Small intestine (tissue), 7 donors: ENCODE measurements at regions not wholly inside any gene's neighbourhood (a gene's known extent, or its start where the extent isn't known, plus 50 kb on each side); places are given as distances from the start of the nearest gene placed in this dataset.

Source experiments
- DNase-seq, 2 donors: peaks; one replicate each; pipeline versions ENCODE4 v3.0.0 to v3.0.0-alpha.2; 2013
- FAIRE-seq: peaks from 2 replicates; lab custom pipeline; 2012; peaks lifted over from hg19 to GRCh38; lab: Jason Lieb, UNC
- H3K27ac ChIP-seq, 3 donors: one replicate each; pipeline ENCODE4 v1.5.1; 2013; ENCODE audit warnings: low read length in 2 of 3, mild to moderate bottlenecking in 2 of 3, control low read depth in 1 of 3, inconsistent platforms in 1 of 3, low read depth in 1 of 3, moderate library complexity in 1 of 3
- H3K27me3 ChIP-seq, 3 donors: one replicate each; pipeline ENCODE4 v1.6.1; 2013; ENCODE audit warnings: low read length in 3 of 3, inconsistent platforms in 1 of 3; ENCODE audit not compliant: control insufficient read depth in 3 of 3, insufficient read depth in 3 of 3
- H3K36me3 ChIP-seq, 3 donors: one replicate each; pipeline ENCODE4 v1.6.1; 2013; ENCODE audit warnings: low read length in 3 of 3, inconsistent platforms in 1 of 3, low read depth in 1 of 3, mild to moderate bottlenecking in 1 of 3, moderate library complexity in 1 of 3; ENCODE audit not compliant: control insufficient read depth in 3 of 3, insufficient read depth in 2 of 3
- H3K4me1 ChIP-seq, 3 donors: one replicate each; pipeline ENCODE4 v1.6.1; 2013; ENCODE audit warnings: low read length in 2 of 3, inconsistent platforms in 1 of 3, low read depth in 1 of 3, mild to moderate bottlenecking in 1 of 3, moderate library complexity in 1 of 3; ENCODE audit not compliant: control insufficient read depth in 3 of 3, insufficient read depth in 2 of 3
- H3K4me3 ChIP-seq, 3 donors: one replicate each; pipeline ENCODE4 v1.5.1; 2013; ENCODE audit warnings: low read length in 3 of 3, control low read depth in 1 of 3, inconsistent platforms in 1 of 3, low read depth in 1 of 3, mild to moderate bottlenecking in 1 of 3, moderate library complexity in 1 of 3
- H3K9me3 ChIP-seq, 2 donors: one replicate each; pipeline ENCODE4 v1.6.1; 2013; ENCODE audit warnings: low read depth in 1 of 2, low read length in 1 of 2; ENCODE audit not compliant: control insufficient read depth in 2 of 2, insufficient read depth in 1 of 2
- WGBS, 3 donors: extraction: QIAGEN DNeasy Blood & Tissue Kit; methylation state at CpG; one replicate each; pipeline ENCODE4 v1.1.7; 2013; 5-methylcytosine and 5-hydroxymethylcytosine counted together
- donor health status: healthy with polysubstance abuse.
- donor health status: control.
- donor health status: control.
- donor health status: Bipolar disorder and iron deficiency.
- donor health status: healthy.

GRCh38 chr20:6509374-6509773 lies 258.1 kb upstream of the BMP2 start:
- Histone ChIP-seq H3K9me3 (no peaks in the 10 kb centered on the region), H3K4me1 (no peaks in the 10 kb centered on the region), H3K36me3 (no peaks in the 10 kb centered on the region), H3K27me3 (no peaks in the 10 kb centered on the region), H3K27ac (no peak overlapping the region), H3K4me3 (no peak overlapping the region)
- FAIRE-seq (no peak), DNase-seq (no peak)
- 46 to 67% (median 47%) methylated on average over 1 of the region's 1 CpG for WGBS, 3 donors

- DNase-seq (no peak), FAIRE-seq (no peak)
- Histone ChIP-seq H3K36me3 (no peaks in the 10 kb centered on the region), H3K9me3 (no peaks in the 10 kb centered on the region), H3K4me3 (no peak overlapping the region), H3K27me3 (no peaks in the 10 kb centered on the region), H3K4me1 (peaks cover 0 to 6% (median 0%) of the 10 kb centered on the region in 3 donors), H3K27ac (no peak overlapping the region)
- 54 to 62% (median 58%) methylated on average over 3 of the region's 3 CpGs for WGBS, 3 donors
Measured at GRCh38 chr20:6506906-6507305, 260.6 kb upstream of the BMP2 start.

GRCh38 chr20:6504826-6505225 lies 262.7 kb upstream of the BMP2 start:
- 77 to 85% (median 79%) methylated on average over 7 of the region's 7 CpGs for WGBS, 3 donors
- Histone ChIP-seq H3K4me3 (no peak overlapping the region), H3K27ac (no peak overlapping the region), H3K9me3 (no peaks in the 10 kb centered on the region), H3K4me1 (peaks cover 0 to 6% (median 0%) of the 10 kb centered on the region in 3 donors), H3K36me3 (no peaks in the 10 kb centered on the region), H3K27me3 (no peaks in the 10 kb centered on the region)
- DNase-seq (no peak), FAIRE-seq (no peak)

- DNase-seq, result no peak
- no peak overlapping the region for H3K27ac ChIP-seq
Measured at GRCh38 chr20:6504179-6504578, 263.3 kb upstream of the BMP2 start.

GRCh38 chr20:6502999-6503398 lies 264.5 kb upstream of the BMP2 start:
- 68 to 82% (median 72%) methylated on average over 2 of the region's 2 CpGs for WGBS, 3 donors
- H3K27ac ChIP-seq, result no peak overlapping the region
- peaks cover 0 to 6% (median 0%) of the 10 kb centered on the region in 3 donors for H3K4me1 ChIP-seq
- no peaks in the 10 kb centered on the region for H3K36me3 ChIP-seq
- FAIRE-seq (no peak), DNase-seq (no peak)
- no peaks in the 10 kb centered on the region for H3K9me3 ChIP-seq
- no peaks in the 10 kb centered on the region for H3K27me3 ChIP-seq
- no peak overlapping the region for H3K4me3 ChIP-seq

More at GRCh38 chr20:6504179-6504578, 263.3 kb upstream of the BMP2 start:
- Histone ChIP-seq H3K9me3 (no peaks in the 10 kb centered on the region), H3K36me3 (no peaks in the 10 kb centered on the region), H3K4me3 (no peak overlapping the region), H3K27me3 (no peaks in the 10 kb centered on the region), H3K4me1 (peaks cover 0 to 6% (median 0%) of the 10 kb centered on the region in 3 donors)
- no peak for FAIRE-seq
- 27 to 69% (median 35%) methylated on average over 2 of the region's 2 CpGs for WGBS, 3 donors

- no peaks in the 10 kb centered on the region for H3K27me3 ChIP-seq
- no peak overlapping the region for H3K4me3 ChIP-seq
- no peak for FAIRE-seq
- WGBS, 3 donors, result 83 to 90% (median 86%) methylated on average over 2 of the region's 2 CpGs
- no peak overlapping the region for H3K27ac ChIP-seq
- no peak for DNase-seq
- H3K4me1 ChIP-seq, result peaks cover 0 to 6% (median 0%) of the 10 kb centered on the region in 3 donors
- no peaks in the 10 kb centered on the region for H3K9me3 ChIP-seq
- no peaks in the 10 kb centered on the region for H3K36me3 ChIP-seq
Measured at GRCh38 chr20:6502219-6502618, 265.3 kb upstream of the BMP2 start.

GRCh38 chr20:6501061-6501460 lies 266.4 kb upstream of the BMP2 start:
- FAIRE-seq (no peak), DNase-seq (no peak)
- Histone ChIP-seq H3K27me3 (no peaks in the 10 kb centered on the region), H3K4me1 (peaks cover 0 to 8% (median 0%) of the 10 kb centered on the region in 3 donors), H3K4me3 (no peak overlapping the region), H3K36me3 (no peaks in the 10 kb centered on the region), H3K27ac (no peak overlapping the region), H3K9me3 (no peaks in the 10 kb centered on the region)
- WGBS, 3 donors, result 39 to 58% (median 52%) methylated on average over 1 of the region's 1 CpG

- H3K4me3 ChIP-seq, result no peak overlapping the region
- FAIRE-seq (no peak), DNase-seq (no peak)
- H3K9me3 ChIP-seq, result no peaks in the 10 kb centered on the region
- no peak overlapping the region for H3K27ac ChIP-seq
- peaks cover 0 to 16% (median 0%) of the 10 kb centered on the region in 3 donors for H3K4me1 ChIP-seq
- H3K36me3 ChIP-seq, result no peaks in the 10 kb centered on the region
- H3K27me3 ChIP-seq, result no peaks in the 10 kb centered on the region
Measured at GRCh38 chr20:6499566-6499965, 267.9 kb upstream of the BMP2 start.

- H3K27me3 ChIP-seq, result no peaks in the 10 kb centered on the region
- no peaks in the 10 kb centered on the region for H3K9me3 ChIP-seq
- H3K4me3 ChIP-seq, result no peak overlapping the region
- no peaks in the 10 kb centered on the region for H3K36me3 ChIP-seq
- FAIRE-seq, result no peak
- DNase-seq, result no peak
- H3K4me1 ChIP-seq, result peaks cover 0 to 26% (median 0%) of the 10 kb centered on the region in 3 donors
- no peak overlapping the region for H3K27ac ChIP-seq
Measured at GRCh38 chr20:6496874-6497273, 270.6 kb upstream of the BMP2 start.
